ENCODE measurements at regions not wholly inside any gene's neighbourhood (a gene's known extent, or its start where the extent isn't known, plus 50 kb on each side); places are given as distances from the start of the nearest gene placed in this dataset.
"Not testable (repeated sequence)": the region's sequence is repeated elsewhere in the genome, so short reads cannot be mapped to it uniquely, and the experiment has no call there.

DNA sequence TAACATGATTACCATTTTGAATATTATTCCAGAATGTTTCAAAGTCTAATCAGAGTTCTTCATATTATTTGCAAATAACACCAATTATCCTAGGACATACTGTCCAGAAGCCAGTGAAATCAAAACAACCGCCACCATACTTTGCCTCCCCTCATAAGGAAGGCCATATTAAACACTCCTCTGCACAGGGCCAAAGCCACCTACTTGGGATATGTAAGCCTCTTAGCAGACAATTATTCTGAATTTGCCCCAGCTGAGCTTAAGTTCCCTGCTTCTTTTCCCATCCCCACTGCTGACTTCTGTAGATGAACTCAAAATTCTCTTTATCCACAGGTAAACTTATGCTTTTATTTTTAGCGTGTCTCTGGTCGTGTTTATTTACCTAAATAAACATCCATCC is 374.0 kb downstream of the KIF2B start:
- Histone ChIP-seq H3K9me3 (replicated peaks) (peaks cover 3% of the 10 kb centered on the region), H3K27ac (replicated peaks) (no peak overlapping the region), H3K27me3 (ENCODE audit: low read depth) (no peaks in the 10 kb centered on the region), H3K4me3 (no peak overlapping the region), H3K36me3 (no peaks in the 10 kb centered on the region), H3K4me1 (no peaks in the 10 kb centered on the region)
- no peak for DNase-seq
- intact Hi-C loops (cut with micrococcal nuclease) = no loop called here
- TF ChIP-seq, protein P1, sequence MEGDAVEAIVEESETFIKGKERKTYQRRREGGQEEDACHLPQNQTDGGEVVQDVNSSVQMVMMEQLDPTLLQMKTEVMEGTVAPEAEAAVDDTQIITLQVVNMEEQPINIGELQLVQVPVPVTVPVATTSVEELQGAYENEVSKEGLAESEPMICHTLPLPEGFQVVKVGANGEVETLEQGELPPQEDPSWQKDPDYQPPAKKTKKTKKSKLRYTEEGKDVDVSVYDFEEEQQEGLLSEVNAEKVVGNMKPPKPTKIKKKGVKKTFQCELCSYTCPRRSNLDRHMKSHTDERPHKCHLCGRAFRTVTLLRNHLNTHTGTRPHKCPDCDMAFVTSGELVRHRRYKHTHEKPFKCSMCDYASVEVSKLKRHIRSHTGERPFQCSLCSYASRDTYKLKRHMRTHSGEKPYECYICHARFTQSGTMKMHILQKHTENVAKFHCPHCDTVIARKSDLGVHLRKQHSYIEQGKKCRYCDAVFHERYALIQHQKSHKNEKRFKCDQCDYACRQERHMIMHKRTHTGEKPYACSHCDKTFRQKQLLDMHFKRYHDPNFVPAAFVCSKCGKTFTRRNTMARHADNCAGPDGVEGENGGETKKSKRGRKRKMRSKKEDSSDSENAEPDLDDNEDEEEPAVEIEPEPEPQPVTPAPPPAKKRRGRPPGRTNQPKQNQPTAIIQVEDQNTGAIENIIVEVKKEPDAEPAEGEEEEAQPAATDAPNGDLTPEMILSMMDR (IDR thresholded peaks at IDR 0.05; ENCODE audit: borderline replicate concordance) = no peak

DNA sequence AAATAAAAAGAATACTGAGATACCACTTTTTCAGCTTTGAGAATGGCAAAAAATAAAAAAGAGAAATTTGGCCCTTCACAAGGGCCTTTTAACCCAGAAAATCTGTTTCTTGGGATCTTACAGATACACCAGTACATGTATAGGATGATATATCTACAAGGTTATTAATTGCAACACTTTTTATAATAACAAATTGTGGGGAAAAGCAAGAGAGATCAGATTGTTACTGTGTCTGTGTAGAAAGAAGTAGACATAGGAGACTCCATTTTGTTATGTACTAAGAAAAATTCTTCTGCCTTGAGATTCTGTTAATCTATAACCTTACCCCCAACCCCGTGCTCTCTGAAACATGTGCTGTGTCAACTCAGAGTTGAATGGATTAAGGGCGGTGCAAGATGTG is 378.7 kb downstream of the KIF2B start:
- peaks cover 10% of the 10 kb centered on the region for H3K9me3 ChIP-seq (replicated peaks)
- DNase-seq; H3K27ac ChIP-seq (replicated peaks); intact Hi-C loops (cut with micrococcal nuclease); H3K27me3 ChIP-seq (ENCODE audit: low read depth); H3K4me3 ChIP-seq; H3K36me3 ChIP-seq; H3K4me1 ChIP-seq: not testable (repeated sequence)

DNA sequence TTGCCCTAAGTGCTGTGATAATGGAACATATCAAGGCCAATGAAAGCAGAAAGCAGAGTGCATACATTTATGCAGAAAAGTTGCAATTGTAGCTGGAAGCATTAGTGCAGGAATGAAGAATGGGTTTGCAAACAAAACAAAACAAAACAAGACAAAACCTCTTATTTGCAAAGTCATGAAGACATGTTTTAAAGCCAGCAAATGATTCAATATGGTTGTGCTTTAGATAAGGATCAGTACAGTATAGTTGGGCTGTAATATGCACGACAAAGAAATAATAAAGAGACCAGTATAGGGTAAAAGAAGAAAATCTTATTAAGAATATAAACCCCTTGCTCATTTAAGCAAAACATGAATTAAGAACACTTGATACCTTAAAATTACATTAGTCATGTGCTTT is 398.1 kb downstream of the KIF2B start:
- H3K27me3 ChIP-seq (ENCODE audit: low read depth) = no peaks in the 10 kb centered on the region
- H3K4me1 ChIP-seq = no peaks in the 10 kb centered on the region
- DNase-seq = no peak
- no peaks in the 10 kb centered on the region for H3K9me3 ChIP-seq (replicated peaks)
- H3K4me3 ChIP-seq = no peak overlapping the region
- TF ChIP-seq, protein P1 (IDR thresholded peaks at IDR 0.05; ENCODE audit: borderline replicate concordance) = no peak
- H3K36me3 ChIP-seq = no peaks in the 10 kb centered on the region
- H3K27ac ChIP-seq (replicated peaks) = no peak overlapping the region
- intact Hi-C loops (cut with micrococcal nuclease) = no loop called here

DNA sequence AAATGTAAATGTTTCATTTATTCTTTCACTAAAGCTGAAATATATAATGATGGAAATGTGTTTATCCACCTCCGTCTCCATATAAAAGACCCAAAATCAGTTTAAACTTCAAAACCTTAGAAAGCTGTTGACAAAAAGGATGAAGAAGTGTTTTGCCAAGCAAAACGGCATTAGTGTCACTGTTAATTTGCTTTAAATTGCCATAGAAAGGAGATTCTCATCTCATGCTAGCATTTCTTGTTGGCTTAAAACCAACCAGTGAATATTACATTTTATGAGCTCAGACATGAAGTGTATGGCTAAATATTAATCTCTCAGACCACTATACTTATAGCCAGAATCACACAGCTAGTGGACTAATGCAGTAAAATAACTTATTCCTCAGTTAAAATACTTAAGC is 398.8 kb downstream of the KIF2B start:
- Histone ChIP-seq H3K4me3 (no peak overlapping the region), H3K4me1 (no peaks in the 10 kb centered on the region)
- intact Hi-C loops (cut with micrococcal nuclease) = no loop called here

DNA sequence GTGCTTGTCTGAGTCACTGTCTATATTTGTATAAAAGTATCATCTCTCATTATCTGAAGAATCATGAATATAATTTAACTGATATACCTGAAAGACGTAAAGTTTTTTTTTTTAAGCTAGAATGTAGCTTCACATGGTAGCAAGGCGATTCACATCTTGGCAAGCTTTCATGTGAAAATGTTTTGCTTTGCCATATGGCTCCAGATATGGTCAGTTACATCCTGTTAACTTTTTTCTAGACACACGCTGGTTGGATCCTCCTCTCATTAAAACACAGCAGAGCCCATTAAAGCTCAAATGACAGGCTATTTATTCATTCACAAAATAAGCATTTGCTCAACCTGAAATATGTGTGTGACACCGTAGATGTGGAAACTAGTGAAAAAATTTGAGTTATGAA is 412.8 kb downstream of the KIF2B start:
- DNase-seq = no peak
- no peaks in the 10 kb centered on the region for H3K36me3 ChIP-seq
- intact Hi-C loops (cut with micrococcal nuclease) = no loop called here
- no peak overlapping the region for H3K4me3 ChIP-seq
- no peak overlapping the region for H3K27ac ChIP-seq (replicated peaks)
- H3K9me3 ChIP-seq (replicated peaks) = peaks cover 13% of the 10 kb centered on the region
- H3K4me1 ChIP-seq = no peaks in the 10 kb centered on the region
- TF ChIP-seq, protein P1 (IDR thresholded peaks at IDR 0.05; ENCODE audit: borderline replicate concordance) = no peak
- H3K27me3 ChIP-seq (ENCODE audit: low read depth) = no peaks in the 10 kb centered on the region

More for the DNA sequence above, 398.8 kb downstream of the KIF2B start:
- Histone ChIP-seq H3K9me3 (replicated peaks) (peaks cover 2% of the 10 kb centered on the region), H3K36me3 (no peaks in the 10 kb centered on the region), H3K27me3 (ENCODE audit: low read depth) (no peaks in the 10 kb centered on the region), H3K27ac (replicated peaks) (no peak overlapping the region)
- TF ChIP-seq, protein P1 (IDR thresholded peaks at IDR 0.05; ENCODE audit: borderline replicate concordance) = no peak
- DNase-seq = no peak

DNA sequence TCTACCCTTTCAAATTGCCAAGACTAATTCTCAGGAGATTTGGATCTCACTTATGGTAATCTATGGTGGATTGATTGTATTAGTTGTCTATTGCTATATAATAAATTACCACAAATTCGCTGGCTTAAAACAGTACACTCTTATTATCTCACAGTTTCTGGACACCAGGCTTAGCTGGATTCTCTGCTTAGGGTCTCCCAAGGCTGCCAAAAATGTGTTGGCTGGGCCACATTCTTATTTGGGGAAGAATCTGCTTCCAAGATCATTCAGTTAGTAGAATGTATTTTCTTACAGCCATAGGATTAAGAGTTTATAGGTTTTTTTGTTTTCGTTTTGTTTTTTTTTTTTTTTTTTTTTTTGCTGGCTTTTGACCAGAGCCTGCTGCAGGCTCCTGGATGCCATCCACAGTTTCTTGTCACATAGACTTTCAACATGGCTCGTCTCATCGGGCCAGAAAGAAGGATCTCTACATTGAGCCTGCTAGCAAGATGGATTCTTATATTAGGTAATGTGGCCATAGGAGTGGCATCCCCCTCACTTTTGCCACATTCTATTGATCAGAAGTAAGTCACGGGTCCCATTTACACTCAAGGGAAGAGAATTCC is 415.3 kb downstream of the KIF2B start:
- Histone ChIP-seq H3K4me3 (no peak overlapping the region), H3K9me3 (replicated peaks) (peaks cover 24% of the 10 kb centered on the region), H3K27ac (replicated peaks) (no peak overlapping the region), H3K36me3 (no peaks in the 10 kb centered on the region), H3K27me3 (ENCODE audit: low read depth) (no peaks in the 10 kb centered on the region), H3K4me1 (no peaks in the 10 kb centered on the region)
- TF ChIP-seq, protein P1 (IDR thresholded peaks at IDR 0.05; ENCODE audit: borderline replicate concordance) = no peak
- no peak for DNase-seq
- intact Hi-C loops (cut with micrococcal nuclease) = no loop called here
